ENCODE measurements at regions not wholly inside any gene's neighbourhood (a gene's known extent, or its start where the extent isn't known, plus 50 kb on each side); places are given as distances from the start of the nearest gene placed in this dataset.

GRCh38 chr2:120545521-120546047 lies 190.1 kb upstream of the GLI2 start:
- no peaks in the 10 kb centered on the region for H3K36me3 ChIP-seq (ENCODE audit: control insufficient read depth in 5 of 5, insufficient read depth in 5 of 5, low read length in 5 of 5)
- H3K9ac ChIP-seq (ENCODE audit: low read length in 5 of 5) = no peak overlapping the region
- peak overlapping the region; percentile 32 for H3K27ac ChIP-seq (ENCODE audit: low read depth, low read length)

DNA sequence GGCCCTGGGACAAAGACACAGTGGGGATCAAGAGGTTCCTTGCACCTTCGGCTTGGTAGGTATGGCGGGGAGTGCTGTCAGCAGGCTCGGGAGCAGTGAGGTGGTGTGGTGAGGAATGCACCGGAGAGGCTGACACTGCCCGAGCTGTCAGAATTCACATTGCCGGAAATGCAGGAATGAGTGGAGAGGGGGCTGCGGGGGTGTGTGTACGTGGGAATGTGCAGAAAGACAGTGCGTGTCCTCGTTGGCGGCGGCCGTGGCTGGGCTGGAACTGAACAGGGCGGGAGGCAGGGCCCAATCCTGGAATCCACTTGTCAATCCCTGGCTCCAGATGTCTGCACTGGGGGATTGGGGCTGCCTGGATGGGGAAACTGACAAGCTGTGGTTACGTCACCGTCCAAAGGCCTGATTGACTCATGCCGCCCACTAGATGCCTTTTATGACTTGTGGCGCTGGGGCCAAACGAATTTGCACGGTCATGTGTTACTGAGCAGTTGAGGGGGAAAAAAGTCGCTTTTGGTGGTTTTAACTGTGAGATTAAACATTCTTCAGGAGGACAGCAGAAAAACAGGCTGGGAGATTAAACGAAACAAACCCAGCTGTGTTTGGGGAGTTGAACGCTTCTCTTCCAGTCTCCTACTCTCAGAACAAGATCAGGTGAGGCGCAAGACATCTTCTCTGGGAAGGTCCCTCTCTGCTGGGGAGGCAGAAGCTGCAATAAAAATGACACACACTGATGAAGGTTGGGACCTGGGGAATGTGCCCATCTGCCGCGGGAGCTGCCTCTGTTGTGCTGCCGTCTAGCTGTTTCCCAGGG lies 189.4 kb upstream of the GLI2 start:
- Histone ChIP-seq H3K9ac (ENCODE audit: low read length in 5 of 5) (no peak overlapping the region), H3K27me3 (ENCODE audit: control insufficient read depth in 5 of 5, insufficient read depth in 4 of 5, low read length in 5 of 5) (no peaks in the 10 kb centered on the region), H3K36me3 (ENCODE audit: control insufficient read depth in 5 of 5, insufficient read depth in 5 of 5, low read length in 5 of 5) (no peaks in the 10 kb centered on the region), H3K4me3 (ENCODE audit: low read depth in 1 of 5, low read length in 5 of 5) (no peak overlapping the region), H3K9me3 (ENCODE audit: control insufficient read depth in 5 of 5, low read length in 5 of 5) (no peaks in the 10 kb centered on the region), H3K4me1 (ENCODE audit: control insufficient read depth in 5 of 5, insufficient read depth in 5 of 5, low read length in 5 of 5) (peaks cover 15 to 50% (median 39%) of the 10 kb centered on the region in 5 donors), H3K27ac (ENCODE audit: low read depth, low read length) (peak overlapping the region; percentile 32)

More at GRCh38 chr2:120545521-120546047, 190.1 kb upstream of the GLI2 start:
- no peaks in the 10 kb centered on the region for H3K9me3 ChIP-seq (ENCODE audit: control insufficient read depth in 5 of 5, low read length in 5 of 5)
- H3K4me1 ChIP-seq (ENCODE audit: control insufficient read depth in 5 of 5, insufficient read depth in 5 of 5, low read length in 5 of 5) = peaks cover 11 to 50% (median 39%) of the 10 kb centered on the region in 5 donors
- no peak overlapping the region for H3K4me3 ChIP-seq (ENCODE audit: low read depth in 1 of 5, low read length in 5 of 5)
- no peaks in the 10 kb centered on the region for H3K27me3 ChIP-seq (ENCODE audit: control insufficient read depth in 5 of 5, insufficient read depth in 4 of 5, low read length in 5 of 5)

GRCh38 chr2:120546865-120547390 lies 188.7 kb upstream of the GLI2 start:
- Histone ChIP-seq H3K36me3 (ENCODE audit: control insufficient read depth in 5 of 5, insufficient read depth in 5 of 5, low read length in 5 of 5) (no peaks in the 10 kb centered on the region), H3K27me3 (ENCODE audit: control insufficient read depth in 5 of 5, insufficient read depth in 4 of 5, low read length in 5 of 5) (no peaks in the 10 kb centered on the region), H3K27ac (ENCODE audit: low read depth, low read length) (peak overlapping the region; percentile 20), H3K9me3 (ENCODE audit: control insufficient read depth in 5 of 5, low read length in 5 of 5) (no peaks in the 10 kb centered on the region), H3K9ac (ENCODE audit: low read length in 5 of 5) (no peak overlapping the region), H3K4me3 (ENCODE audit: low read depth in 1 of 5, low read length in 5 of 5) (no peak overlapping the region), H3K4me1 (ENCODE audit: control insufficient read depth in 5 of 5, insufficient read depth in 5 of 5, low read length in 5 of 5) (peaks cover 20 to 54% (median 45%) of the 10 kb centered on the region in 5 donors)

DNA sequence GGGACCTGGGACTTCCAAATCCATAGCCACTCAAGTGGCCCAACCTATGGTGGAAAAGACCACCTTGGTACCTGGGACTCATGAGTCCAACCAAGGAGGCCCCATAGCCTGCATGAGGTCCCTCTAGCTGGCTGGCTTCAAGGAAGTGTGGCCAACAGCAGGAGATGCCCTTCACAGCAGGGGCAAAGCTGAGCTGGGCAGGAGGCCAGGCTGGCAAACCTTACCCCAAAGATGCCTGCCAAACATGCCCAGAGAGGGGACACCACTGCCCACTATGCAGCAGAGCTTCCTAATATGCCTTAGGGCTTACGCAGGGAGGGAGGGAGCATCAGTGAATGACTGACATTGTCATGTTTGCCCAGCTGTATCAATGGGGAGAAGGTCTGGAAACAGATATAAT lies 188.0 kb upstream of the GLI2 start:
- no peaks in the 10 kb centered on the region for H3K36me3 ChIP-seq (ENCODE audit: control insufficient read depth in 5 of 5, insufficient read depth in 5 of 5, low read length in 5 of 5)
- H3K9ac ChIP-seq (ENCODE audit: low read length in 5 of 5) = peak overlapping the region in 1 of 5 donors; percentile 12
- H3K9me3 ChIP-seq (ENCODE audit: control insufficient read depth in 5 of 5, low read length in 5 of 5) = no peaks in the 10 kb centered on the region
- H3K4me3 ChIP-seq (ENCODE audit: low read depth in 1 of 5, low read length in 5 of 5) = no peak overlapping the region
- H3K27me3 ChIP-seq (ENCODE audit: control insufficient read depth in 5 of 5, insufficient read depth in 4 of 5, low read length in 5 of 5) = no peaks in the 10 kb centered on the region
- H3K4me1 ChIP-seq (ENCODE audit: control insufficient read depth in 5 of 5, insufficient read depth in 5 of 5, low read length in 5 of 5) = peaks cover 27 to 61% (median 53%) of the 10 kb centered on the region in 5 donors
- no peak overlapping the region for H3K27ac ChIP-seq (ENCODE audit: low read depth, low read length)

DNA sequence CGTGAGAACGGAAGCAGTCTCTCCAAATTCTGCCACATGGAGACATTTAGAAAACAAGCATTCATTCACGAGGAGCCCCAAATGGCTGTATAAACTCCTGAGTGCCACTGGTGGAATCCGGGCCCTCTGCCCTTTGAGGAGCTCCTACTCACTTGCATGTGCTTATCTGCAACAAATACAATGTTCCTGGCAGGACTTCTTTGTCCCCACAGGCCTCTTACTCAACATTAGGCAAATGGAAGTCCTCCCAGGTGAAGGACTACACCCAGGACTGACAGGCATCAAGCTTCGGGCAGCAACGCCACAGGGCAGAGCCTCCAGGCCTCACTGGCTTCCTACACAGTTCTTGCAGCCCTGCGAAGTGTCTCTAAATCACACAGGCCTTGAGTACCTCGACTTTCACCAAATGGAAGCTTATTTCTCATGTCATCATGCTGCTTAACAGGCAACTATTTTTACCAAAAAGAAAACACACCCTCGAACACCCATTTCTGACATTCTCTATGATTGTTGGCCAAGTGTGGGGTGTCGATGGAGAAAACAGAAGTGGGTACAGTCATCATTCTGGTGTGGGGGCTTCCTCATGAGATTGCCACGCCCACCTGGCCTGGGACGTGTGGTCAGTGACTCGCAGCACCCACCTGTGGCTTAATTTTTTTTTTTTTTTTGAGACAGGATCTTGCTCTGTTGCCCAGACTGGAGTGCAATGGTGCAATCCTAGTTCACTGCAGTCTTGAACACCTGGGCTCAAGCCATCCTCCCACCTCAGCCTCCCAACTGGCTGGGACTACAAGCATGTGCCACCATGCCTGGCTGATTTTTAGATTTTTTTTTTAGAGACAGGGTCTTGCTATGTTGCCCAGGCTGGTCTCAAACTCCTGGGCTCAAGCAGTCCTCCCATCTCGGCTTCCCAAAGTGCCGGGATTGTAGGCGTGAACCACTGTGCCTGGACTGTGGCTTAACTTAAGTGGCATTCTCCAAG lies 186.8 kb upstream of the GLI2 start:
- H3K27me3 ChIP-seq (ENCODE audit: control insufficient read depth in 5 of 5, insufficient read depth in 4 of 5, low read length in 5 of 5) = no peaks in the 10 kb centered on the region
- no peak overlapping the region for H3K4me3 ChIP-seq (ENCODE audit: low read depth in 1 of 5, low read length in 5 of 5)
- no peak overlapping the region for H3K9ac ChIP-seq (ENCODE audit: low read length in 5 of 5)
- no peaks in the 10 kb centered on the region for H3K9me3 ChIP-seq (ENCODE audit: control insufficient read depth in 5 of 5, low read length in 5 of 5)
- H3K4me1 ChIP-seq (ENCODE audit: control insufficient read depth in 5 of 5, insufficient read depth in 5 of 5, low read length in 5 of 5) = peaks cover 32 to 65% (median 63%) of the 10 kb centered on the region in 5 donors
- no peaks in the 10 kb centered on the region for H3K36me3 ChIP-seq (ENCODE audit: control insufficient read depth in 5 of 5, insufficient read depth in 5 of 5, low read length in 5 of 5)
- no peak overlapping the region for H3K27ac ChIP-seq (ENCODE audit: low read depth, low read length)

GRCh38 chr2:120549841-120550240 lies 185.8 kb upstream of the GLI2 start:
- Histone ChIP-seq H3K27ac (ENCODE audit: low read depth, low read length) (peak overlapping the region; percentile 85), H3K27me3 (ENCODE audit: control insufficient read depth in 5 of 5, insufficient read depth in 4 of 5, low read length in 5 of 5) (no peaks in the 10 kb centered on the region), H3K4me1 (ENCODE audit: control insufficient read depth in 5 of 5, insufficient read depth in 5 of 5, low read length in 5 of 5) (peaks cover 32 to 63% (median 56%) of the 10 kb centered on the region in 5 donors), H3K9ac (ENCODE audit: low read length in 5 of 5) (no peak overlapping the region), H3K36me3 (ENCODE audit: control insufficient read depth in 5 of 5, insufficient read depth in 5 of 5, low read length in 5 of 5) (no peaks in the 10 kb centered on the region), H3K4me3 (ENCODE audit: low read depth in 1 of 5, low read length in 5 of 5) (no peak overlapping the region), H3K9me3 (ENCODE audit: control insufficient read depth in 5 of 5, low read length in 5 of 5) (no peaks in the 10 kb centered on the region)

DNA sequence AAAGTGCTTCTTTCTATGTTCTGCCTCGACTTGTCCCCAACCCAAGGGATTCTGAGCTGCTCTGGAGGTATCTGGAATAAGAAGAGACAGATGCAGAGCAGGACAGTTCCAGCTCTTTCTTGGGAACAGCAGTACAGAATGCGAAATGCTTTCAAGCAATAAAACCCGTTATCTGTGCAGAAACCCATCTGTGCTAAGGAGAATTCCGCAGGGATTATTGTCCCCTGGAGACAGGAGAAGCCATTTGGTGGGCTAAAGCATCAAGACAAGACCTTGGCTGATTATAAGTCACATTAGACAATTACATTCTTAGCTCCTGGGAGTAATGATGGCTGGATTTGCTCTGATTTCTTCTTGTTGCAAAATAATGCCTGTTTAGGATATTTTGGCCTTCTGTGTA lies 185.4 kb upstream of the GLI2 start:
- H3K9me3 ChIP-seq (ENCODE audit: control insufficient read depth in 5 of 5, low read length in 5 of 5) = no peaks in the 10 kb centered on the region
- no peaks in the 10 kb centered on the region for H3K36me3 ChIP-seq (ENCODE audit: control insufficient read depth in 5 of 5, insufficient read depth in 5 of 5, low read length in 5 of 5)
- no peak overlapping the region for H3K4me3 ChIP-seq (ENCODE audit: low read depth in 1 of 5, low read length in 5 of 5)
- H3K27me3 ChIP-seq (ENCODE audit: control insufficient read depth in 5 of 5, insufficient read depth in 4 of 5, low read length in 5 of 5) = no peaks in the 10 kb centered on the region
- H3K9ac ChIP-seq (ENCODE audit: low read length in 5 of 5) = peak overlapping the region in 1 of 5 donors; percentile 24
- H3K4me1 ChIP-seq (ENCODE audit: control insufficient read depth in 5 of 5, insufficient read depth in 5 of 5, low read length in 5 of 5) = peaks cover 32 to 62% (median 55%) of the 10 kb centered on the region in 5 donors
- peak overlapping the region; percentile 85 for H3K27ac ChIP-seq (ENCODE audit: low read depth, low read length)

GRCh38 chr2:120550893-120551446 lies 184.7 kb upstream of the GLI2 start:
- H3K27me3 ChIP-seq (ENCODE audit: control insufficient read depth in 5 of 5, insufficient read depth in 4 of 5, low read length in 5 of 5) = no peaks in the 10 kb centered on the region
- H3K27ac ChIP-seq (ENCODE audit: low read depth, low read length) = peak overlapping the region; percentile 85
- no peaks in the 10 kb centered on the region for H3K36me3 ChIP-seq (ENCODE audit: control insufficient read depth in 5 of 5, insufficient read depth in 5 of 5, low read length in 5 of 5)
- no peak overlapping the region for H3K4me3 ChIP-seq (ENCODE audit: low read depth in 1 of 5, low read length in 5 of 5)
- H3K9me3 ChIP-seq (ENCODE audit: control insufficient read depth in 5 of 5, low read length in 5 of 5) = no peaks in the 10 kb centered on the region
- peak overlapping the region in 1 of 5 donors; percentile 24 for H3K9ac ChIP-seq (ENCODE audit: low read length in 5 of 5)
- peaks cover 31 to 55% (median 49%) of the 10 kb centered on the region in 5 donors for H3K4me1 ChIP-seq (ENCODE audit: control insufficient read depth in 5 of 5, insufficient read depth in 5 of 5, low read length in 5 of 5)

DNA sequence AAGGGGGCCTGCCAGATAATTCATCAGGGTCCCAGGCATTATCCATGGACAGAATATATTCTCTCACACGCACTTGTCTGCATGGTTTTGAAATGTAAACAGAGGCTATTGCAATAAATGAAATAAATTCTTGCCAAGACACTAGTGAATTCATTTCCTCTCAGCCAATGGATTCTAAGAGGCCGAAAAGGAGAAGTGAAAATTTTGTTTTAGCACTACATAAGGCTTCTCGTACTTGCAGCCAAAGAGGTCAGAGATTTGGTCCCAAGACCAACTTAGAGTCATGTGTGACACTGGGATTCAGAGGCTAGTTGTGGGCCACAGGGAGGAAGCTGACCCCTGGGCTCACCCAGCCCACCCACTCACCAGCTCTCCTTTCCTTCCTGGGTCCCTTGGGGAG lies 184.1 kb upstream of the GLI2 start:
- no peaks in the 10 kb centered on the region for H3K9me3 ChIP-seq (ENCODE audit: control insufficient read depth in 5 of 5, low read length in 5 of 5)
- H3K27me3 ChIP-seq (ENCODE audit: control insufficient read depth in 5 of 5, insufficient read depth in 4 of 5, low read length in 5 of 5) = no peaks in the 10 kb centered on the region
- H3K9ac ChIP-seq (ENCODE audit: low read length in 5 of 5) = peak overlapping the region in 3 of 5 donors; percentile 30 to 55 (median 35)
- peak overlapping the region in 2 of 5 donors; percentile 12 to 40 for H3K4me3 ChIP-seq (ENCODE audit: low read depth in 1 of 5, low read length in 5 of 5)
- H3K27ac ChIP-seq (ENCODE audit: low read depth, low read length) = peak overlapping the region; percentile 85
- peaks cover 27 to 50% (median 44%) of the 10 kb centered on the region in 5 donors for H3K4me1 ChIP-seq (ENCODE audit: control insufficient read depth in 5 of 5, insufficient read depth in 5 of 5, low read length in 5 of 5)
- no peaks in the 10 kb centered on the region for H3K36me3 ChIP-seq (ENCODE audit: control insufficient read depth in 5 of 5, insufficient read depth in 5 of 5, low read length in 5 of 5)

Data from subcutaneous abdominal adipose tissue (tissue), 5 donors.